BE2C (cell line): ENCODE measurements at regions not wholly inside any gene's neighbourhood (a gene's known extent, or its start where the extent isn't known, plus 50 kb on each side); places are given as distances from the start of the nearest gene placed in this dataset.

Source experiments
- DNase-seq: peaks from one replicate; pipeline ENCODE4 v3.0.0-alpha.2; 2020
- H3K27me3 ChIP-seq: fragments of 250-450 bp; sonication (Bioruptor Pico); 2 replicates; pipeline ENCODE4 v1.5.1; 2020; ENCODE audit warnings: mild to moderate bottlenecking
- H3K36me3 ChIP-seq: fragments of 250-450 bp; sonication (Bioruptor Pico); 2 replicates; pipeline ENCODE4 v1.5.1; 2020; ENCODE audit warnings: mild to moderate bottlenecking
- H3K4me1 ChIP-seq: fragments of 250-450 bp; sonication (Bioruptor Pico); 2 replicates; pipeline ENCODE4 v1.5.1; 2020
- H3K4me3 ChIP-seq: 2 replicates; pipeline ENCODE4 v1.5.1; 2011; ENCODE audit warnings: low read depth, low read length
- H3K9me3 ChIP-seq: fragments of 250-450 bp; sonication (Bioruptor Pico); 2 replicates; pipeline ENCODE4 v1.5.1; 2020
- CTCF ChIP-seq: IDR thresholded peaks from 2 replicates; pipeline ENCODE4 v1.5.1; 2012; ENCODE audit warnings: mild to moderate bottlenecking, low read depth, low read length

- Histone ChIP-seq H3K27me3 (no peaks in the 10 kb centered on the region), H3K4me3 (no peak overlapping the region), H3K9me3 (no peaks in the 10 kb centered on the region), H3K36me3 (no peaks in the 10 kb centered on the region), H3K4me1 (peaks cover 4% of the 10 kb centered on the region)
- DNase-seq, result no peak
- TF ChIP-seq CTCF, result no peak
Measured at GRCh38 chr11:116335891-116336290, 436.9 kb downstream of the BUD13 start.

- no peaks in the 10 kb centered on the region for H3K27me3 ChIP-seq
- DNase-seq, result no peak
- no peaks in the 10 kb centered on the region for H3K9me3 ChIP-seq
- peaks cover 4% of the 10 kb centered on the region for H3K4me1 ChIP-seq
- no peak overlapping the region for H3K4me3 ChIP-seq
- no peaks in the 10 kb centered on the region for H3K36me3 ChIP-seq
- TF ChIP-seq CTCF, result no peak
Measured at GRCh38 chr11:116335078-116335477, 437.7 kb downstream of the BUD13 start.

DNA sequence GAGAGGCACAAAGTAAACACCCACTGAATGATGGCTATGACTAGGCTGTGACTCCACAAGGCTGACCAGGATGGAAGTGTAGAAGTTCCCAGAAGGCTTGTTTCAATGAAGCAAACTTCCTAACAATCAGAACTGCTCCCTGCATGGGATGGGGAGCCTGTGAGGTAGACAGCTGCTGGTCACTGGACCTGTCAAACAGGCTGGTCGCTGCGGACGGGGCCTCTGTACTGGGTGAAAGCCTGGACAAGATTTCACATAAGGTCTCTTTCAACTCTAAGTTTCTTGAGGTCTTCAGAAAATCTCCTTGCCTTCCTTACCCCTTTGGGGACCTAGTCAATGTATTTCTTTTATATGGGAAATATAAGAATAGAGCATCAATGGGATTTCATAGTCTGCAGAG is 438.2 kb downstream of the BUD13 start:
- H3K27me3 ChIP-seq, result no peaks in the 10 kb centered on the region
- H3K4me3 ChIP-seq, result no peak overlapping the region
- DNase-seq, result no peak
- H3K36me3 ChIP-seq, result no peaks in the 10 kb centered on the region
- no peak for TF ChIP-seq CTCF
- H3K9me3 ChIP-seq, result no peaks in the 10 kb centered on the region
- peaks cover 4% of the 10 kb centered on the region for H3K4me1 ChIP-seq

- Histone ChIP-seq H3K4me1 (peaks cover 4% of the 10 kb centered on the region), H3K36me3 (no peaks in the 10 kb centered on the region), H3K4me3 (no peak overlapping the region), H3K27me3 (no peaks in the 10 kb centered on the region), H3K9me3 (no peaks in the 10 kb centered on the region)
- TF ChIP-seq CTCF, result no peak
- no peak for DNase-seq
Measured at GRCh38 chr11:116333001-116333535, 439.7 kb downstream of the BUD13 start.

GRCh38 chr11:116332391-116332790 is 440.4 kb downstream of the BUD13 start:
- no peaks in the 10 kb centered on the region for H3K36me3 ChIP-seq
- no peak overlapping the region for H3K4me3 ChIP-seq
- no peak for TF ChIP-seq CTCF
- H3K9me3 ChIP-seq, result no peaks in the 10 kb centered on the region
- no peak for DNase-seq
- H3K27me3 ChIP-seq, result no peaks in the 10 kb centered on the region
- H3K4me1 ChIP-seq, result peaks cover 4% of the 10 kb centered on the region

- Histone ChIP-seq H3K4me1 (peaks cover 4% of the 10 kb centered on the region), H3K9me3 (no peaks in the 10 kb centered on the region), H3K4me3 (no peak overlapping the region), H3K27me3 (no peaks in the 10 kb centered on the region), H3K36me3 (no peaks in the 10 kb centered on the region)
- no peak for TF ChIP-seq CTCF
- DNase-seq, result no peak
Measured at GRCh38 chr11:116331381-116331780, 441.4 kb downstream of the BUD13 start.
